ENCODE measurements at regions not wholly inside any gene's neighbourhood (a gene's known extent, or its start where the extent isn't known, plus 50 kb on each side); places are given as distances from the start of the nearest gene placed in this dataset.

GRCh38 chr12:46682148-46682547 is 143.6 kb downstream of the SLC38A4 start:
- H3K4me3 ChIP-seq: no peak overlapping the region
- H3K36me3 ChIP-seq: no peaks in the 10 kb centered on the region
- H3K27me3 ChIP-seq (replicated peaks; ENCODE audit: insufficient read depth): no peaks in the 10 kb centered on the region
- WGBS: 68% methylated on average over 1 of the region's 1 CpG
- no peak overlapping the region for H3K27ac ChIP-seq
- DNase-seq (ENCODE audit: low spot score): no peak
- no peaks in the 10 kb centered on the region for H3K4me1 ChIP-seq (replicated peaks)
- intact Hi-C loops (cut with DNase I): no loop called here
- no peaks in the 10 kb centered on the region for H3K9me3 ChIP-seq
- TF ChIP-seq CTCF (IDR thresholded peaks at IDR 0.05) (no peak), POLR2AphosphoS5 (IDR thresholded peaks at IDR 0.05) (no peak), POLR2A (IDR thresholded peaks at IDR 0.05) (no peak)

- Histone ChIP-seq H3K9me3 (no peaks in the 10 kb centered on the region), H3K36me3 (no peaks in the 10 kb centered on the region), H3K27ac (no peak overlapping the region), H3K4me1 (replicated peaks) (no peaks in the 10 kb centered on the region), H3K27me3 (replicated peaks; ENCODE audit: insufficient read depth) (no peaks in the 10 kb centered on the region), H3K4me3 (no peak overlapping the region)
- TF ChIP-seq POLR2AphosphoS5 (IDR thresholded peaks at IDR 0.05): no peak
- TF ChIP-seq POLR2A (IDR thresholded peaks at IDR 0.05): no peak
- no peak for TF ChIP-seq CTCF (IDR thresholded peaks at IDR 0.05)
- intact Hi-C loops (cut with DNase I): no loop called here
- no peak for DNase-seq (ENCODE audit: low spot score)
- WGBS: 7% methylated on average over 1 of the region's 1 CpG
These were observed 145.3 kb downstream of the SLC38A4 start for GRCh38 chr12:46680506-46680905.

GRCh38 chr12:46679754-46680153 is 146.0 kb downstream of the SLC38A4 start:
- Histone ChIP-seq H3K27ac (no peak overlapping the region), H3K36me3 (no peaks in the 10 kb centered on the region), H3K4me1 (replicated peaks) (no peaks in the 10 kb centered on the region), H3K27me3 (replicated peaks; ENCODE audit: insufficient read depth) (no peaks in the 10 kb centered on the region), H3K9me3 (no peaks in the 10 kb centered on the region), H3K4me3 (no peak overlapping the region)
- intact Hi-C loops (cut with DNase I): loop anchor here (5.0 to 10.0 kb wide), 2 partner anchors 253 to 685 kb away; partner anchors contain the start of gene SCAF11
- no peak for DNase-seq (ENCODE audit: low spot score)
- TF ChIP-seq POLR2AphosphoS5 (IDR thresholded peaks at IDR 0.05) (no peak), POLR2A (IDR thresholded peaks at IDR 0.05) (no peak), CTCF (IDR thresholded peaks at IDR 0.05) (no peak)
- WGBS: 55% methylated on average over 3 of the region's 3 CpGs

- no peak overlapping the region for H3K27ac ChIP-seq
- H3K9me3 ChIP-seq: no peaks in the 10 kb centered on the region
- TF ChIP-seq POLR2A (IDR thresholded peaks at IDR 0.05) (no peak), CTCF (IDR thresholded peaks at IDR 0.05) (no peak), POLR2AphosphoS5 (IDR thresholded peaks at IDR 0.05) (peak; percentile 77)
- intact Hi-C loops (cut with DNase I): loop anchor here (5.0 to 10.0 kb wide), 2 partner anchors 254 to 684 kb away; partner anchors contain the start of gene SCAF11
- 43% methylated on average over 3 of the region's 3 CpGs for WGBS
- H3K27me3 ChIP-seq (replicated peaks; ENCODE audit: insufficient read depth): no peaks in the 10 kb centered on the region
- no peak overlapping the region for H3K4me3 ChIP-seq
- no peaks in the 10 kb centered on the region for H3K36me3 ChIP-seq
- no peaks in the 10 kb centered on the region for H3K4me1 ChIP-seq (replicated peaks)
- DNase-seq (ENCODE audit: low spot score): peak; percentile 40
These were observed 147.4 kb downstream of the SLC38A4 start for GRCh38 chr12:46678426-46678825.

- Histone ChIP-seq H3K27me3 (replicated peaks; ENCODE audit: insufficient read depth) (no peaks in the 10 kb centered on the region), H3K27ac (no peak overlapping the region), H3K4me1 (replicated peaks) (no peaks in the 10 kb centered on the region), H3K9me3 (no peaks in the 10 kb centered on the region), H3K4me3 (no peak overlapping the region), H3K36me3 (no peaks in the 10 kb centered on the region)
- intact Hi-C loops (cut with DNase I): loop anchor here (5.0 to 10.0 kb wide), 2 partner anchors 255 to 683 kb away; partner anchors contain the start of gene SCAF11
- no peak for TF ChIP-seq POLR2A (IDR thresholded peaks at IDR 0.05)
- peak in 1 of 4 experiments; percentile 9 for TF ChIP-seq CTCF (IDR thresholded peaks at IDR 0.05)
- 92% methylated on average over 2 of the region's 2 CpGs for WGBS
- no peak for DNase-seq (ENCODE audit: low spot score)
These were observed 148.0 kb downstream of the SLC38A4 start for GRCh38 chr12:46677749-46678148.
